Astrocyte of the spinal cord (primary cell): ENCODE measurements at regions not wholly inside any gene's neighbourhood (a gene's known extent, or its start where the extent isn't known, plus 50 kb on each side); places are given as distances from the start of the nearest gene placed in this dataset.

Source experiments
- DNase-seq: peaks from one replicate; pipeline ENCODE4 v3.0.0; 2011; ENCODE audit warnings: low read depth, low spot score
- H3K4me3 ChIP-seq: 2 replicates; pipeline ENCODE4 v1.5.1; 2011; ENCODE audit warnings: low read depth, mild to moderate bottlenecking, low read length, moderate library complexity
- in situ Hi-C: cut with HindIII; loops from 2 replicates; pipeline ENCODE4 v1.10.0; 2017; ENCODE audit warnings: low sequenced_read_pairs
- TF ChIP-seq, protein P1 (sequence below): IDR thresholded peaks from 2 replicates; pipeline ENCODE4 v1.5.1; 2012; ENCODE audit warnings: low read depth, mild to moderate bottlenecking, low read length, inconsistent platforms

- in situ Hi-C loops, result no loop called here
- TF ChIP-seq, protein P1, sequence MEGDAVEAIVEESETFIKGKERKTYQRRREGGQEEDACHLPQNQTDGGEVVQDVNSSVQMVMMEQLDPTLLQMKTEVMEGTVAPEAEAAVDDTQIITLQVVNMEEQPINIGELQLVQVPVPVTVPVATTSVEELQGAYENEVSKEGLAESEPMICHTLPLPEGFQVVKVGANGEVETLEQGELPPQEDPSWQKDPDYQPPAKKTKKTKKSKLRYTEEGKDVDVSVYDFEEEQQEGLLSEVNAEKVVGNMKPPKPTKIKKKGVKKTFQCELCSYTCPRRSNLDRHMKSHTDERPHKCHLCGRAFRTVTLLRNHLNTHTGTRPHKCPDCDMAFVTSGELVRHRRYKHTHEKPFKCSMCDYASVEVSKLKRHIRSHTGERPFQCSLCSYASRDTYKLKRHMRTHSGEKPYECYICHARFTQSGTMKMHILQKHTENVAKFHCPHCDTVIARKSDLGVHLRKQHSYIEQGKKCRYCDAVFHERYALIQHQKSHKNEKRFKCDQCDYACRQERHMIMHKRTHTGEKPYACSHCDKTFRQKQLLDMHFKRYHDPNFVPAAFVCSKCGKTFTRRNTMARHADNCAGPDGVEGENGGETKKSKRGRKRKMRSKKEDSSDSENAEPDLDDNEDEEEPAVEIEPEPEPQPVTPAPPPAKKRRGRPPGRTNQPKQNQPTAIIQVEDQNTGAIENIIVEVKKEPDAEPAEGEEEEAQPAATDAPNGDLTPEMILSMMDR, result no peak
- DNase-seq, result peak; percentile 72
Measured at GRCh38 chr5:111950660-111951059, 193.7 kb upstream of the NREP start.

DNA sequence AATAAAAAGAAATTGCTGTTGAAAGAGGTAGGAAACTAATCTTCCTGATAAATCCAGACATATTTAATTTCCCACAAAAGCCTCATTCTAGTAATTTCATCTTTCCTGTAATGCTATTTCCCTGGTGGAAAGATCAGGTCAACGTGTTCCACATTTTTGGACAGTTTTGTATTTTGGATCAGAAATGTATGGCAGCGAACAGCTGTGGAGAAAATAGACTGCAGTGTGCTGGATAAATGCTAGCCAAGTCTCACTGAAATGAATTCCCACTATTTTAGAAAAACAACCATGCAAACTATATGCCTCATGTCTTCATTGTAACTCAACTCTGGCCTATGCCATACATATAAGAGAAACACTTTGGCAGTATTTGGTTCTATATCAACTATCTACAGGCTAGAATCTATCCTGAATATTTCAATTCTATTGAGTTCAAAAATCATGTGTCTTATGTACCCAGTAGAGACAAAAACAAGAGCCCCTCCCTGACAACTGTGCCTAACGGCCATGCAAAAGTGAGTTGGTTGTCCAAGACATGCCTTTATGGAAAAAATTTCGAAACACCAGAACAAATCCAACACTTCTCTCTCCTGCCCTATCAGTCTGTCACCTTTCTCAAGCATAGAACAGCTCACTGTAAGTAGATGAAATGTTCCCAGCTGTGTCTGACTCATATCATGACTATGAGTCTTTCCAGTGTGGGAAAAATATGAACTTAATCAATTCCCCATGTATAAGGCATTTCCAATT lies 191.3 kb upstream of the NREP start:
- no peak overlapping the region for H3K4me3 ChIP-seq
- DNase-seq, result peak; percentile 95
- TF ChIP-seq, protein P1, result no peak
- in situ Hi-C loops, result no loop called here

More at GRCh38 chr5:111950660-111951059, 193.7 kb upstream of the NREP start:
- H3K4me3 ChIP-seq, result no peak overlapping the region

DNA sequence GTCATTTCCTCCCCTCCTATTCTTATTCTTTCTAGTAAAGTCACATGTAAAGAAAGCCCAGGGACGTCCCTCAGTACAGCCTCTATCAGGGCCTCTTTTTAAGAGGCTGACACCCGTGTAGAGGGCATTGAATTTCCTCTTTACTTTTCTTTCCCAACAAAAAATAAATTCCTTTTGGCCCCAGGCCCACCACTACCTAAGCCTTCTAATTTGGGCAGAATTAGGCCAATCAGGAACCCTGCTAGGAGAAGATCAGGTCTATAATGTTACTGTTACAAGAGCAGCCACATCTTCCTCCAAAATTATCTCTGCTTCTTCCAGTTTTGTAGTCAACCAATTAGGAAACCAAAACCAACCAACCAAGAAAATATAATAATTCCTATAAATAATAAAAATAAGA lies 189.6 kb upstream of the NREP start:
- TF ChIP-seq, protein P1, result no peak
- in situ Hi-C loops, result no loop called here
- DNase-seq, result no peak

DNA sequence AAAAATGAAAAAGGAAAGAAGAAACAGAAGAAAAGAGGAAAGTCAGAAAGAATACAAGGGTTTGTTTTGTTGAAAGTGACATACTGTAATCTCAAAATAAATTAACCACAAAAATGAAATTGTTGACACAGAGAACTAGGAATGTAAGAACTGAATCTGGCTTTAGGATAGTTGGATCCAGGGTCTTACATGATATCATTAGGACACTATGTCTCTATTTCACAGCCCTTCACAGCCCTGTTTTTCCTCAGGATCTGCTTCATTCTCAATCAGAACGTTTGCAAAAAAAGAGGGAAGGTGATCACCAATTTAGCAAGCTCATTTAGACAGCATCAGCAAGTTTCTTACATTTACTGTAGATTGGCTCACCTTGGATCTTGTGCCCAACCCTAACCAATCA lies 188.5 kb upstream of the NREP start:
- DNase-seq, result peak; percentile 27
- in situ Hi-C loops, result no loop called here

More for the DNA sequence above, 189.6 kb upstream of the NREP start:
- H3K4me3 ChIP-seq, result no peak overlapping the region

GRCh38 chr5:111942661-111943401 lies 185.8 kb upstream of the NREP start:
- in situ Hi-C loops, result no loop called here
- DNase-seq, result peak; percentile 25
- no peak overlapping the region for H3K4me3 ChIP-seq
- TF ChIP-seq, protein P1, result no peak

More for the DNA sequence above, 188.5 kb upstream of the NREP start:
- TF ChIP-seq, protein P1, result no peak
- no peak overlapping the region for H3K4me3 ChIP-seq

- no peak for DNase-seq
- in situ Hi-C loops, result no loop called here
- H3K4me3 ChIP-seq, result no peak overlapping the region
- TF ChIP-seq, protein P1, result no peak
Measured at GRCh38 chr5:111942201-111942600, 185.2 kb upstream of the NREP start.
